ENCODE measurements at regions not wholly inside any gene's neighbourhood (a gene's known extent, or its start where the extent isn't known, plus 50 kb on each side); places are given as distances from the start of the nearest gene placed in this dataset.

DNA sequence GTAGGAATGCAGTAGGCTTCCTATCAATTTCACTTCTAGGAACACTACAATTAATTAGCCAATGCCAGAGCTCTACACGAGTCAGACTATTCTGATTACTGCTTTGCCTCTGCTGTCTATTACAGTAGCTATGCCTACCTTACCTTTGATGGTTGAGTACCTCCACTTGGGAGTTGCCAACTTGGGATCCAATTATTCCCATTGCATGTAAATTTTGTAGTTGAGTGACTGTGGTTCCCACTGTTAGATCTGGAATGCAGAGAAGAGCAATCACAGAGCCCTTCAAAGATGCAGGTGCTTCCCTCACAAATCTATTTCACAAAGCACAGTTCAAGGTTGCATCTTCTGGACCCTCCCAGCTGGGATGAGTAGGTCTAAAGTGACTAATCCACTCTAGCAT lies 62.9 kb upstream of the AASS start:
- FAIRE-seq, result no peak
- H3K27me3 ChIP-seq (replicated peaks in 1 of 2; ENCODE audit: control insufficient read depth in 2 of 2, insufficient read depth in 2 of 2, low read length in 1 of 2), result no peaks in the 10 kb centered on the region
- no peak for ATAC-seq
- in situ Hi-C loops (cut with MboI), result no loop called here
- H3K4me2 ChIP-seq (ENCODE audit: control insufficient read depth, insufficient read depth), result no peak overlapping the region
- H3K9me3 ChIP-seq (replicated peaks; ENCODE audit: control insufficient read depth, insufficient read depth, low read length), result no peaks in the 10 kb centered on the region
- no peak overlapping the region for H3K4me3 ChIP-seq
- H2AFZ ChIP-seq (ENCODE audit: control insufficient read depth, low read depth, low read length), result no peak overlapping the region
- TF ChIP-seq ZNF24 (IDR thresholded peaks at IDR 0.05) (no peak), ZZZ3 (IDR thresholded peaks at IDR 0.05; ENCODE audit: control insufficient read depth, insufficient read length, low read depth) (no peak)
- TF ChIP-seq, protein P1, sequence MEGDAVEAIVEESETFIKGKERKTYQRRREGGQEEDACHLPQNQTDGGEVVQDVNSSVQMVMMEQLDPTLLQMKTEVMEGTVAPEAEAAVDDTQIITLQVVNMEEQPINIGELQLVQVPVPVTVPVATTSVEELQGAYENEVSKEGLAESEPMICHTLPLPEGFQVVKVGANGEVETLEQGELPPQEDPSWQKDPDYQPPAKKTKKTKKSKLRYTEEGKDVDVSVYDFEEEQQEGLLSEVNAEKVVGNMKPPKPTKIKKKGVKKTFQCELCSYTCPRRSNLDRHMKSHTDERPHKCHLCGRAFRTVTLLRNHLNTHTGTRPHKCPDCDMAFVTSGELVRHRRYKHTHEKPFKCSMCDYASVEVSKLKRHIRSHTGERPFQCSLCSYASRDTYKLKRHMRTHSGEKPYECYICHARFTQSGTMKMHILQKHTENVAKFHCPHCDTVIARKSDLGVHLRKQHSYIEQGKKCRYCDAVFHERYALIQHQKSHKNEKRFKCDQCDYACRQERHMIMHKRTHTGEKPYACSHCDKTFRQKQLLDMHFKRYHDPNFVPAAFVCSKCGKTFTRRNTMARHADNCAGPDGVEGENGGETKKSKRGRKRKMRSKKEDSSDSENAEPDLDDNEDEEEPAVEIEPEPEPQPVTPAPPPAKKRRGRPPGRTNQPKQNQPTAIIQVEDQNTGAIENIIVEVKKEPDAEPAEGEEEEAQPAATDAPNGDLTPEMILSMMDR (IDR thresholded peaks at IDR 0.05 in 2 of 3, conservative IDR thresholded peaks at IDR 0.05 in 1 of 3; ENCODE audit: control insufficient read depth in 2 of 3, extremely low read depth in 1 of 3, insufficient read depth in 1 of 3, low read depth in 3 of 3, low read length in 3 of 3), result no peak
- TF ChIP-seq, protein P2, sequence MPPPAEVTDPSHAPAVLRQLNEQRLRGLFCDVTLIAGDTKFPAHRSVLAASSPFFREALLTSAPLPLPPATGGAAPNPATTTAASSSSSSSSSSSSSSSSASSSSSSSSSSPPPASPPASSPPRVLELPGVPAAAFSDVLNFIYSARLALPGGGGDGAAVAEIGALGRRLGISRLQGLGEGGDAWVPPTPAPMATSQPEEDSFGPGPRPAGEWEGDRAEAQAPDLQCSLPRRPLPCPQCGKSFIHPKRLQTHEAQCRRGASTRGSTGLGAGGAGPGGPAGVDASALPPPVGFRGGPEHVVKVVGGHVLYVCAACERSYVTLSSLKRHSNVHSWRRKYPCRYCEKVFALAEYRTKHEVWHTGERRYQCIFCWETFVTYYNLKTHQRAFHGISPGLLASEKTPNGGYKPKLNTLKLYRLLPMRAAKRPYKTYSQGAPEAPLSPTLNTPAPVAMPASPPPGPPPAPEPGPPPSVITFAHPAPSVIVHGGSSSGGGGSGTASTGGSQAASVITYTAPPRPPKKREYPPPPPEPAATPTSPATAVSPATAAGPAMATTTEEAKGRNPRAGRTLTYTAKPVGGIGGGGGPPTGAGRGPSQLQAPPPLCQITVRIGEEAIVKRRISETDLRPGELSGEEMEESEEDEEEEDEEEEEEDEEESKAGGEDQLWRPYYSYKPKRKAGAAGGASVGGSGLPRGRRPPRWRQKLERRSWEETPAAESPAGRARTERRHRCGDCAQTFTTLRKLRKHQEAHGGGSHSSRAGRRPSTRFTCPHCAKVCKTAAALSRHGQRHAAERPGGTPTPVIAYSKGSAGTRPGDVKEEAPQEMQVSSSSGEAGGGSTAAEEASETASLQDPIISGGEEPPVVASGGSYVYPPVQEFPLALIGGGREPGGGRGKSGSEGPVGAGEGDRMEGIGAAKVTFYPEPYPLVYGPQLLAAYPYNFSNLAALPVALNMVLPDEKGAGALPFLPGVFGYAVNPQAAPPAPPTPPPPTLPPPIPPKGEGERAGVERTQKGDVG (CRISPR knock-in tag; IDR thresholded peaks at IDR 0.05), result no peak
- TF ChIP-seq, protein P3, sequence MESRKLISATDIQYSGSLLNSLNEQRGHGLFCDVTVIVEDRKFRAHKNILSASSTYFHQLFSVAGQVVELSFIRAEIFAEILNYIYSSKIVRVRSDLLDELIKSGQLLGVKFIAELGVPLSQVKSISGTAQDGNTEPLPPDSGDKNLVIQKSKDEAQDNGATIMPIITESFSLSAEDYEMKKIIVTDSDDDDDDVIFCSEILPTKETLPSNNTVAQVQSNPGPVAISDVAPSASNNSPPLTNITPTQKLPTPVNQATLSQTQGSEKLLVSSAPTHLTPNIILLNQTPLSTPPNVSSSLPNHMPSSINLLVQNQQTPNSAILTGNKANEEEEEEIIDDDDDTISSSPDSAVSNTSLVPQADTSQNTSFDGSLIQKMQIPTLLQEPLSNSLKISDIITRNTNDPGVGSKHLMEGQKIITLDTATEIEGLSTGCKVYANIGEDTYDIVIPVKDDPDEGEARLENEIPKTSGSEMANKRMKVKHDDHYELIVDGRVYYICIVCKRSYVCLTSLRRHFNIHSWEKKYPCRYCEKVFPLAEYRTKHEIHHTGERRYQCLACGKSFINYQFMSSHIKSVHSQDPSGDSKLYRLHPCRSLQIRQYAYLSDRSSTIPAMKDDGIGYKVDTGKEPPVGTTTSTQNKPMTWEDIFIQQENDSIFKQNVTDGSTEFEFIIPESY (IDR thresholded peaks at IDR 0.05), result no peak
- TF ChIP-seq, protein P4, sequence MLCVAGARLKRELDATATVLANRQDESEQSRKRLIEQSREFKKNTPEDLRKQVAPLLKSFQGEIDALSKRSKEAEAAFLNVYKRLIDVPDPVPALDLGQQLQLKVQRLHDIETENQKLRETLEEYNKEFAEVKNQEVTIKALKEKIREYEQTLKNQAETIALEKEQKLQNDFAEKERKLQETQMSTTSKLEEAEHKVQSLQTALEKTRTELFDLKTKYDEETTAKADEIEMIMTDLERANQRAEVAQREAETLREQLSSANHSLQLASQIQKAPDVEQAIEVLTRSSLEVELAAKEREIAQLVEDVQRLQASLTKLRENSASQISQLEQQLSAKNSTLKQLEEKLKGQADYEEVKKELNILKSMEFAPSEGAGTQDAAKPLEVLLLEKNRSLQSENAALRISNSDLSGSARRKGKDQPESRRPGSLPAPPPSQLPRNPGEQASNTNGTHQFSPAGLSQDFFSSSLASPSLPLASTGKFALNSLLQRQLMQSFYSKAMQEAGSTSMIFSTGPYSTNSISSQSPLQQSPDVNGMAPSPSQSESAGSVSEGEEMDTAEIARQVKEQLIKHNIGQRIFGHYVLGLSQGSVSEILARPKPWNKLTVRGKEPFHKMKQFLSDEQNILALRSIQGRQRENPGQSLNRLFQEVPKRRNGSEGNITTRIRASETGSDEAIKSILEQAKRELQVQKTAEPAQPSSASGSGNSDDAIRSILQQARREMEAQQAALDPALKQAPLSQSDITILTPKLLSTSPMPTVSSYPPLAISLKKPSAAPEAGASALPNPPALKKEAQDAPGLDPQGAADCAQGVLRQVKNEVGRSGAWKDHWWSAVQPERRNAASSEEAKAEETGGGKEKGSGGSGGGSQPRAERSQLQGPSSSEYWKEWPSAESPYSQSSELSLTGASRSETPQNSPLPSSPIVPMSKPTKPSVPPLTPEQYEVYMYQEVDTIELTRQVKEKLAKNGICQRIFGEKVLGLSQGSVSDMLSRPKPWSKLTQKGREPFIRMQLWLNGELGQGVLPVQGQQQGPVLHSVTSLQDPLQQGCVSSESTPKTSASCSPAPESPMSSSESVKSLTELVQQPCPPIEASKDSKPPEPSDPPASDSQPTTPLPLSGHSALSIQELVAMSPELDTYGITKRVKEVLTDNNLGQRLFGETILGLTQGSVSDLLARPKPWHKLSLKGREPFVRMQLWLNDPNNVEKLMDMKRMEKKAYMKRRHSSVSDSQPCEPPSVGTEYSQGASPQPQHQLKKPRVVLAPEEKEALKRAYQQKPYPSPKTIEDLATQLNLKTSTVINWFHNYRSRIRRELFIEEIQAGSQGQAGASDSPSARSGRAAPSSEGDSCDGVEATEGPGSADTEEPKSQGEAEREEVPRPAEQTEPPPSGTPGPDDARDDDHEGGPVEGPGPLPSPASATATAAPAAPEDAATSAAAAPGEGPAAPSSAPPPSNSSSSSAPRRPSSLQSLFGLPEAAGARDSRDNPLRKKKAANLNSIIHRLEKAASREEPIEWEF (IDR thresholded peaks at IDR 0.05; ENCODE audit: insufficient replicate concordance, low read depth, low read length), result no peak
- TF ChIP-seq, protein P5, sequence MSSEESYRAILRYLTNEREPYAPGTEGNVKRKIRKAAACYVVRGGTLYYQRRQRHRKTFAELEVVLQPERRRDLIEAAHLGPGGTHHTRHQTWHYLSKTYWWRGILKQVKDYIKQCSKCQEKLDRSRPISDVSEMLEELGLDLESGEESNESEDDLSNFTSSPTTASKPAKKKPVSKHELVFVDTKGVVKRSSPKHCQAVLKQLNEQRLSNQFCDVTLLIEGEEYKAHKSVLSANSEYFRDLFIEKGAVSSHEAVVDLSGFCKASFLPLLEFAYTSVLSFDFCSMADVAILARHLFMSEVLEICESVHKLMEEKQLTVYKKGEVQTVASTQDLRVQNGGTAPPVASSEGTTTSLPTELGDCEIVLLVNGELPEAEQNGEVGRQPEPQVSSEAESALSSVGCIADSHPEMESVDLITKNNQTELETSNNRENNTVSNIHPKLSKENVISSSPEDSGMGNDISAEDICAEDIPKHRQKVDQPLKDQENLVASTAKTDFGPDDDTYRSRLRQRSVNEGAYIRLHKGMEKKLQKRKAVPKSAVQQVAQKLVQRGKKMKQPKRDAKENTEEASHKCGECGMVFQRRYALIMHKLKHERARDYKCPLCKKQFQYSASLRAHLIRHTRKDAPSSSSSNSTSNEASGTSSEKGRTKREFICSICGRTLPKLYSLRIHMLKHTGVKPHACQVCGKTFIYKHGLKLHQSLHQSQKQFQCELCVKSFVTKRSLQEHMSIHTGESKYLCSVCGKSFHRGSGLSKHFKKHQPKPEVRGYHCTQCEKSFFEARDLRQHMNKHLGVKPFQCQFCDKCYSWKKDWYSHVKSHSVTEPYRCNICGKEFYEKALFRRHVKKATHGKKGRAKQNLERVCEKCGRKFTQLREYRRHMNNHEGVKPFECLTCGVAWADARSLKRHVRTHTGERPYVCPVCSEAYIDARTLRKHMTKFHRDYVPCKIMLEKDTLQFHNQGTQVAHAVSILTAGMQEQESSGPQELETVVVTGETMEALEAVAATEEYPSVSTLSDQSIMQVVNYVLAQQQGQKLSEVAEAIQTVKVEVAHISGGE (CRISPR knock-in tag; IDR thresholded peaks at IDR 0.05), result no peak
- intact Hi-C loops (cut with micrococcal nuclease; ENCODE audit: unreplicated experiment), result no loop called here
- no TSS peak for BruUV-seq (replicated peaks)
- DNase-seq (ENCODE audit: low read depth, low spot score), result no peak
- ChIA-PET POLR2A (no interaction called here), RAD21 (ENCODE audit: unreplicated experiment) (no interaction called here), SMC1A (ENCODE audit: uncharacterized antibody, unreplicated experiment) (no interaction called here), CTCF (interaction anchor here (1.0 to 2.1 kb wide), 3 partner anchors 12 to 326 kb away, joined by 3 to 4 read pairs (median 4); no protein-coding TSS in a partner anchor)
- H3K4me1 ChIP-seq (ENCODE audit: control insufficient read depth, insufficient read depth, low read length), result no peaks in the 10 kb centered on the region
- no peak overlapping the region for H3K9ac ChIP-seq (ENCODE audit: control insufficient read depth, insufficient read depth, low read length)
- no peaks in the 10 kb centered on the region for H3K36me3 ChIP-seq (ENCODE audit: control insufficient read depth in 2 of 2, insufficient read depth in 2 of 2, low read length in 1 of 2)
- H3K27ac ChIP-seq (ENCODE audit: control insufficient read depth, insufficient read depth), result no peak overlapping the region
- H4K20me1 ChIP-seq (ENCODE audit: control insufficient read depth, insufficient read depth), result no peaks in the 10 kb centered on the region
- no peaks in the 10 kb centered on the region for H3K79me2 ChIP-seq (ENCODE audit: control insufficient read depth, insufficient read depth, low read length)
- WGBS (ENCODE audit: insufficient coverage, insufficient replicate concordance, low lambda C conversion rate, missing lambda C conversion rate), result 0% methylated on average over 1 of the region's 1 CpG

All from GM12878 (cell line).